ENCODE measurements at regions not wholly inside any gene's neighbourhood (a gene's known extent, or its start where the extent isn't known, plus 50 kb on each side); places are given as distances from the start of the nearest gene placed in this dataset.

GRCh38 chr6:23642849-23643248 is 483.2 kb upstream of the NRSN1 start:
- TF ChIP-seq POLR2AphosphoS5 (IDR thresholded peaks at IDR 0.05) (no peak), CTCF (IDR thresholded peaks at IDR 0.05) (no peak), POLR2A (IDR thresholded peaks at IDR 0.05) (no peak), EP300 (IDR thresholded peaks at IDR 0.05; ENCODE audit: low read depth) (no peak)

Data from transverse colon (tissue), 4 donors.